AG09309 (cell line): ENCODE measurements at regions not wholly inside any gene's neighbourhood (a gene's known extent, or its start where the extent isn't known, plus 50 kb on each side); places are given as distances from the start of the nearest gene placed in this dataset.
"Not testable (repeated sequence)": the region's sequence is repeated elsewhere in the genome, so short reads cannot be mapped to it uniquely, and the experiment has no call there.

Experiments used
- DNase-seq: peaks from one replicate; pipeline ENCODE4 v3.0.0-alpha.2; 2010; ENCODE audit warnings: low read depth
- H3K4me3 ChIP-seq: 2 replicates; pipeline ENCODE4 v1.5.1; 2011; ENCODE audit warnings: mild to moderate bottlenecking, low read depth, low read length, moderate library complexity; ENCODE audit not compliant: control insufficient read depth
- TF ChIP-seq, protein P1 (sequence below): IDR thresholded peaks from 2 replicates; pipeline ENCODE4 v1.5.1; 2011; ENCODE audit warnings: mild to moderate bottlenecking, low read depth, low read length, inconsistent platforms; ENCODE audit not compliant: insufficient read depth, control insufficient read depth; ENCODE audit errors: missing control alignments

DNA sequence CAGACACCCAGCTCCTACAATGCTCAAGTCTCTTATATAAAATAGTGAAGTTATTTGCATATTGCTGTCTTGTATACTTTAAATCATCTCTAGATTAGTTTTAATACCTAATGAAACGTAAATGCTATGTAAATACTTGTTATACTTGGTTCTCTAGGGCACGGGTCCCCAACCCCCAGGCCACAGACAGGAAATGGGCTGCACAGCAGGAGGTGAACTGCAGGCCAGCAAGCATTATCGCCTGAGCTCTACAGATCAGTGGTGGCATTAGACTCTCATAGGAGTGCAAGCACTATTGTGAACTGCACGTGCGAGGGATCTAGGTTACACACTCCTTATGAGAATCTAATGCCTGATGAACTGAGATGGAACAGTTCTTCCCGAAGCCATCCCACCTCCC lies 395.9 kb upstream of the EMCN start:
- H3K4me3 ChIP-seq: no peak overlapping the region
- TF ChIP-seq, protein P1, sequence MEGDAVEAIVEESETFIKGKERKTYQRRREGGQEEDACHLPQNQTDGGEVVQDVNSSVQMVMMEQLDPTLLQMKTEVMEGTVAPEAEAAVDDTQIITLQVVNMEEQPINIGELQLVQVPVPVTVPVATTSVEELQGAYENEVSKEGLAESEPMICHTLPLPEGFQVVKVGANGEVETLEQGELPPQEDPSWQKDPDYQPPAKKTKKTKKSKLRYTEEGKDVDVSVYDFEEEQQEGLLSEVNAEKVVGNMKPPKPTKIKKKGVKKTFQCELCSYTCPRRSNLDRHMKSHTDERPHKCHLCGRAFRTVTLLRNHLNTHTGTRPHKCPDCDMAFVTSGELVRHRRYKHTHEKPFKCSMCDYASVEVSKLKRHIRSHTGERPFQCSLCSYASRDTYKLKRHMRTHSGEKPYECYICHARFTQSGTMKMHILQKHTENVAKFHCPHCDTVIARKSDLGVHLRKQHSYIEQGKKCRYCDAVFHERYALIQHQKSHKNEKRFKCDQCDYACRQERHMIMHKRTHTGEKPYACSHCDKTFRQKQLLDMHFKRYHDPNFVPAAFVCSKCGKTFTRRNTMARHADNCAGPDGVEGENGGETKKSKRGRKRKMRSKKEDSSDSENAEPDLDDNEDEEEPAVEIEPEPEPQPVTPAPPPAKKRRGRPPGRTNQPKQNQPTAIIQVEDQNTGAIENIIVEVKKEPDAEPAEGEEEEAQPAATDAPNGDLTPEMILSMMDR: no peak
- no peak for DNase-seq

DNA sequence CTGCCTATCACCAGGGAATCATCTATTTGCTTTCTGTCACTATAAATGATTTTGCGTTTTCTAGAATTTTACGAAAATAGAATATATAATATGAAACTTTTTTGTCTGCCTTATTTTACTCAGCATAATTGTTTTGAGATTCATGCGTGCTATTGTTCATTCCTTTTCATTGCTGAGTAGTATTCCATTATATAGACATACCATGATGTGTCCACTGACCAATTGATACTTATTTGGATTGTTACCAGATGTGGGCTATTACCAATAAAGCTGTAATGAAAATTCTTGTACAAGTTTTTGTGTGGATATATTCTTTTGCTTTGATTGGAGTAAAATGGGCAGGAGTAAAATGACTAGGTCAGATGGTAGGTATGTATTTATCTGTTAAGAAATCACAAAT lies 390.7 kb upstream of the EMCN start:
- TF ChIP-seq, protein P1: no peak
- no peak overlapping the region for H3K4me3 ChIP-seq
- no peak for DNase-seq

DNA sequence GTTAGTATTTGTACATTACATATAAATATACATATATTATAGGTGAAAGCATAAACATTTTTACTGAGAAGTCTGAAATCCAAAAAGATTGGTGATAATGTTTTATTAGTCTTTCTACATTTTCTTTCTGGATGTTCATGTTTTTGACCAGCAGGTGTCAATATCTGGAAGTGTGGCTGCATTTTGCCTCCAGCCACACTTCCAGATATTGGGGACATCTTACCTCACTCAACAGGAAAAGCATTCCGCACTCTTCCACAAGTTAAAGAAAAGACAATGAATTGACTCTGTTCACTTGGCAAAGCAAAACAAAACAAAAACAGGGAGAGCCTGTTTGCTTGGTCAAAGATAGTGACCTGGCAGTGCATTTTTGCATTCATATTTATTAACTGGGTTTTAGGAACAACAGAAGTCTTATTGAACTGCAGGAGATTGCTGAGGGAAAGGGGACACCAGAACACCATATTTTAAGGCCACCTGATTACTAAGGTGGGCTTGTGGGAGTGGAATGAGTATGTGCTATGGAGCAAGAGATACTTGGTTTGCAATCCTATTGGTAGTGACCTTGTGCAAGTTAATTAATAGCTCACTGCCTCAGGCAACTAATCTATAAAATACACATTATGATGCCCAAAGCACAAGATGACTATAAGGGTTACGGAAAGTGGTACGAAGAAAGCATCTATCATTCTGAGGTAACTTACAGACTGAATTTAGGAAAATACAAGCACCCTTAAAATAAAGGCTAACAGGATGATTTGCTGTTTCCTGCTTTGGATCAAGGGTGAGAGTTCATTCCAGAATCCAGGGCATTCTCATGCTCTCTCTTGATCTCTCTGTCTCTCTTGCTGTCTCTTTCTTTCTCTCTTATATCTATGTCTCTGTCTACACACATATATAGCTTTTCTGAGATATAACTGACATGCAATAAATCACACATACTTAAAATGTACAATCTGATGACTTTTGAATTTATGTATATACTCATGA lies 389.9 kb upstream of the EMCN start:
- TF ChIP-seq, protein P1: peak; percentile 34
- no peak overlapping the region for H3K4me3 ChIP-seq
- no peak for DNase-seq

- DNase-seq: no peak
- TF ChIP-seq, protein P1: no peak
- H3K4me3 ChIP-seq: no peak overlapping the region
These were observed 389.2 kb upstream of the EMCN start for GRCh38 chr4:100906973-100907372.

DNA sequence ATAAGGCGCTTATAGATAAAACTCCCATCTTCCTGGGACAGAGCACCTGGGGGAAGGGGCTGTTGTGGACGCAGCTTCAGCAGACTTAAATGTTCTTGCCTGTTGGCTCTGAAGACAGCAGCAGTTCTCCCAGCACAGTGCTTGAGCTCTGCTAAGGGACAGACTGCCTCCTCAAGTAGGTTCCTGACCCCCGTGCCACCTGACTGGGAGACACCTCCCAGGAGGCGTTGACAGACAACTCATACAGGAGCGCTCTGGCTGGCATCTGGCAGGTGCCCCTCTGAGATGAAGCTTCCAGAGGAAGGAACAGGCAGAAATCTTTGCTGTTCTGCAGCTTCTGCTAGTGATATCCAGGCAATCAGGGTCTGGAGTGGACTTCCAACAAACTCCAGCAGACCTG lies 383.1 kb upstream of the EMCN start:
- not testable (repeated sequence) for H3K4me3 ChIP-seq, DNase-seq

DNA sequence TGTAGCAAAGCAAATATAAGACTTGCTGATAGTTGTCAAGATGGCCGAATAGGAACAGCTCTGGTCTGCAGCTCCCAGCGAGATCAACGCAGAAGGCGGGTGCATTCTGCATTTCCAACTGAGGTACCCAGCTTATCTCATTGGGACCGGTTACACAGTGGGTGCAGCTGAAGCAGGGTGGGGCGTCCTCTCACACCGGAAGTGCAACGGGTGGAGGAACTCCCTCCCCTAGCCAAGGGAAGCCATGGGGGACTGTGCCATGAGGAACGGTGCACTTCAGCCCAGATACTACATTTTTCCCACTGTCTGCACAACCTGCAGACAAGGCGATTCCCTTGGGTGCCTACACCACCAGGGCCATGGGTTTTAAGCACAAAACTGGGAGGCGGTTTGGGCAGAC lies 382.3 kb upstream of the EMCN start:
- H3K4me3 ChIP-seq: no peak overlapping the region
- DNase-seq: no peak
- TF ChIP-seq, protein P1: no peak

- no peak overlapping the region for H3K4me3 ChIP-seq
- TF ChIP-seq, protein P1: no peak
- DNase-seq: no peak
These were observed 381.0 kb upstream of the EMCN start for GRCh38 chr4:100898844-100899243.
